ENCODE measurements at regions not wholly inside any gene's neighbourhood (a gene's known extent, or its start where the extent isn't known, plus 50 kb on each side); places are given as distances from the start of the nearest gene placed in this dataset.

- intact Hi-C loops (cut with micrococcal nuclease), result no loop called here
- ATAC-seq, result no peak
- Mint-ChIP-seq H3K4me1 (no peaks in the 10 kb centered on the region), H3K27ac (no peak overlapping the region), H3K9me3 (no peaks in the 10 kb centered on the region), H3K36me3 (no peaks in the 10 kb centered on the region), H3K27me3 (ENCODE audit: low read depth in 2 of 2) (no peaks in the 10 kb centered on the region), H3K4me3 (no peak overlapping the region)
- no peak overlapping the region for H3K4me3 ChIP-seq (ENCODE audit: low read length)
- DNase-seq, result no peak
- H3K27me3 ChIP-seq (ENCODE audit: control insufficient read depth, insufficient read depth, low read length), result no peaks in the 10 kb centered on the region
- H3K4me1 ChIP-seq (ENCODE audit: control insufficient read depth, insufficient read depth, low read length), result no peaks in the 10 kb centered on the region
- H3K27ac ChIP-seq (ENCODE audit: low read length), result no peak overlapping the region
- H3K36me3 ChIP-seq (ENCODE audit: control insufficient read depth, insufficient read depth, low read length), result no peaks in the 10 kb centered on the region
- 31% methylated on average over 2 of the region's 3 CpGs for whole genome bisulfite sequencing (ENCODE audit: insufficient coverage)
- TF ChIP-seq CTCF (IDR thresholded peaks at IDR 0.05), result no peak
- H3K9me3 ChIP-seq (ENCODE audit: control insufficient read depth, insufficient read depth, low read length), result no peaks in the 10 kb centered on the region
Observed at GRCh38 chrX:30488092-30488491, 89.5 kb downstream of the TASL start.

GRCh38 chrX:30483996-30484395 is 93.6 kb downstream of the TASL start:
- no peak for ATAC-seq
- Mint-ChIP-seq H3K27ac (no peak overlapping the region), H3K27me3 (ENCODE audit: low read depth in 2 of 2) (peaks cover 0 to 12% of the 10 kb centered on the region in 2 donors), H3K9me3 (no peaks in the 10 kb centered on the region), H3K4me1 (no peaks in the 10 kb centered on the region), H3K36me3 (no peaks in the 10 kb centered on the region), H3K4me3 (no peak overlapping the region)
- H3K36me3 ChIP-seq (ENCODE audit: control insufficient read depth, insufficient read depth, low read length), result no peaks in the 10 kb centered on the region
- no peaks in the 10 kb centered on the region for H3K4me1 ChIP-seq (ENCODE audit: control insufficient read depth, insufficient read depth, low read length)
- no peak for DNase-seq
- intact Hi-C loops (cut with micrococcal nuclease), result no loop called here
- H3K27me3 ChIP-seq (ENCODE audit: control insufficient read depth, insufficient read depth, low read length), result no peaks in the 10 kb centered on the region
- 89% methylated on average over 2 of the region's 2 CpGs for WGBS (ENCODE audit: insufficient coverage)
- no peak for TF ChIP-seq CTCF (IDR thresholded peaks at IDR 0.05)
- no peaks in the 10 kb centered on the region for H3K9me3 ChIP-seq (ENCODE audit: control insufficient read depth, insufficient read depth, low read length)
- H3K27ac ChIP-seq (ENCODE audit: low read length), result no peak overlapping the region
- no peak overlapping the region for H3K4me3 ChIP-seq (ENCODE audit: low read length)

GRCh38 chrX:30468471-30468870 is 109.1 kb downstream of the TASL start:
- no peaks in the 10 kb centered on the region for H3K4me1 ChIP-seq (ENCODE audit: control insufficient read depth, insufficient read depth, low read length)
- no peak overlapping the region for H3K27ac ChIP-seq (ENCODE audit: low read length)
- H3K36me3 Mint-ChIP-seq, result no peaks in the 10 kb centered on the region
- DNase-seq (no peak), ATAC-seq (no peak)
- H3K9me3 Mint-ChIP-seq, result no peaks in the 10 kb centered on the region
- no peaks in the 10 kb centered on the region for H3K9me3 ChIP-seq (ENCODE audit: control insufficient read depth, insufficient read depth, low read length)
- no CpG with 5 or more reads among the region's 3 CpGs for WGBS (ENCODE audit: insufficient coverage)
- no peaks in the 10 kb centered on the region for H3K4me1 Mint-ChIP-seq
- intact Hi-C loops (cut with micrococcal nuclease), result no loop called here
- H3K36me3 ChIP-seq (ENCODE audit: control insufficient read depth, insufficient read depth, low read length), result no peaks in the 10 kb centered on the region
- no peak overlapping the region for H3K4me3 Mint-ChIP-seq
- no peak overlapping the region for H3K4me3 ChIP-seq (ENCODE audit: low read length)
- H3K27me3 Mint-ChIP-seq (ENCODE audit: low read depth in 2 of 2), result no peaks in the 10 kb centered on the region
- H3K27ac Mint-ChIP-seq, result no peak overlapping the region
- H3K27me3 ChIP-seq (ENCODE audit: control insufficient read depth, insufficient read depth, low read length), result no peaks in the 10 kb centered on the region
- no peak for TF ChIP-seq CTCF (IDR thresholded peaks at IDR 0.05)

Measured in natural killer cell (primary cell).